ENCODE measurements at regions not wholly inside any gene's neighbourhood (a gene's known extent, or its start where the extent isn't known, plus 50 kb on each side); places are given as distances from the start of the nearest gene placed in this dataset.

- Histone ChIP-seq H3K9me3 (no peaks in the 10 kb centered on the region), H3K4me1 (peaks cover 19 to 23% of the 10 kb centered on the region in 2 donors), H3K4me3 (no peak overlapping the region), H3K27me3 (no peaks in the 10 kb centered on the region), H3K27ac (peak overlapping the region in 2 of 4 donors; percentile 11 to 67), H3K36me3 (no peaks in the 10 kb centered on the region)
- peak; percentile 37 to 56 for ATAC-seq
- in situ Hi-C loops (cut with MboI; ENCODE audit: low sequenced_read_pairs in 4 of 4): no loop called here
- DNase-seq: no peak
- no peak for TF ChIP-seq CTCF (IDR thresholded peaks at IDR 0.05 in 4 of 5, conservative IDR thresholded peaks at IDR 0.05 in 1 of 5)
- TF ChIP-seq POLR2A (IDR thresholded peaks at IDR 0.05): no peak
- intact Hi-C loops (cut with DNase I; ENCODE audit: low total_unique reads): no loop called here
These were observed 228.7 kb downstream of the LACC1 start for GRCh38 chr13:44108331-44108858.

GRCh38 chr13:44110091-44110621, 230.5 kb downstream of the LACC1 start:
- H3K36me3 ChIP-seq: no peaks in the 10 kb centered on the region
- DNase-seq (no peak), ATAC-seq (no peak)
- H3K27ac ChIP-seq: no peak overlapping the region
- H3K4me1 ChIP-seq: peaks cover 16 to 21% of the 10 kb centered on the region in 2 donors
- no peak overlapping the region for H3K4me3 ChIP-seq
- H3K27me3 ChIP-seq: no peaks in the 10 kb centered on the region
- H3K9me3 ChIP-seq: no peaks in the 10 kb centered on the region
- intact Hi-C loops (cut with DNase I; ENCODE audit: low total_unique reads): no loop called here
- in situ Hi-C loops (cut with MboI; ENCODE audit: low sequenced_read_pairs in 4 of 4): no loop called here
- TF ChIP-seq CTCF (IDR thresholded peaks at IDR 0.05 in 4 of 5, conservative IDR thresholded peaks at IDR 0.05 in 1 of 5) (no peak), POLR2A (IDR thresholded peaks at IDR 0.05) (no peak)

- in situ Hi-C loops (cut with MboI; ENCODE audit: low sequenced_read_pairs in 4 of 4): no loop called here
- Histone ChIP-seq H3K4me3 (no peak overlapping the region), H3K36me3 (no peaks in the 10 kb centered on the region), H3K27ac (no peak overlapping the region), H3K9me3 (no peaks in the 10 kb centered on the region), H3K27me3 (no peaks in the 10 kb centered on the region), H3K4me1 (peaks cover 17 to 26% of the 10 kb centered on the region in 2 donors)
- TF ChIP-seq POLR2A (IDR thresholded peaks at IDR 0.05) (no peak), CTCF (IDR thresholded peaks at IDR 0.05 in 4 of 5, conservative IDR thresholded peaks at IDR 0.05 in 1 of 5) (no peak)
- DNase-seq (no peak), ATAC-seq (no peak)
- intact Hi-C loops (cut with DNase I; ENCODE audit: low total_unique reads): no loop called here
These were observed 232.0 kb downstream of the LACC1 start for GRCh38 chr13:44111701-44112100.

GRCh38 chr13:44112700-44113329, 233.1 kb downstream of the LACC1 start:
- in situ Hi-C loops (cut with MboI; ENCODE audit: low sequenced_read_pairs in 4 of 4) (no loop called here), intact Hi-C loops (cut with DNase I; ENCODE audit: low total_unique reads) (no loop called here)
- ATAC-seq (no peak), DNase-seq (no peak)
- Histone ChIP-seq H3K4me1 (peaks cover 27 to 29% of the 10 kb centered on the region in 2 donors), H3K27me3 (no peaks in the 10 kb centered on the region), H3K9me3 (no peaks in the 10 kb centered on the region), H3K27ac (no peak overlapping the region), H3K36me3 (no peaks in the 10 kb centered on the region), H3K4me3 (no peak overlapping the region)
- TF ChIP-seq POLR2A (IDR thresholded peaks at IDR 0.05): no peak
- no peak for TF ChIP-seq CTCF (IDR thresholded peaks at IDR 0.05 in 4 of 5, conservative IDR thresholded peaks at IDR 0.05 in 1 of 5)
